ENCODE measurements at regions not wholly inside any gene's neighbourhood (a gene's known extent, or its start where the extent isn't known, plus 50 kb on each side); places are given as distances from the start of the nearest gene placed in this dataset.

GRCh38 chr1:239819756-239820250 lies 271.9 kb upstream of the FMN2 start:
- no peak for TF ChIP-seq CTCF (conservative IDR thresholded peaks at IDR 0.05; ENCODE audit: low read length)
- no peak for TF ChIP-seq EZH2phosphoT487 (IDR thresholded peaks at IDR 0.05; ENCODE audit: borderline replicate concordance, low read depth, low read length)

Measured in OCI-LY7 (cell line).